ENCODE measurements at regions not wholly inside any gene's neighbourhood (a gene's known extent, or its start where the extent isn't known, plus 50 kb on each side); places are given as distances from the start of the nearest gene placed in this dataset.
"Not testable (repeated sequence)": the region's sequence is repeated elsewhere in the genome, so short reads cannot be mapped to it uniquely, and the experiment has no call there.

DNA sequence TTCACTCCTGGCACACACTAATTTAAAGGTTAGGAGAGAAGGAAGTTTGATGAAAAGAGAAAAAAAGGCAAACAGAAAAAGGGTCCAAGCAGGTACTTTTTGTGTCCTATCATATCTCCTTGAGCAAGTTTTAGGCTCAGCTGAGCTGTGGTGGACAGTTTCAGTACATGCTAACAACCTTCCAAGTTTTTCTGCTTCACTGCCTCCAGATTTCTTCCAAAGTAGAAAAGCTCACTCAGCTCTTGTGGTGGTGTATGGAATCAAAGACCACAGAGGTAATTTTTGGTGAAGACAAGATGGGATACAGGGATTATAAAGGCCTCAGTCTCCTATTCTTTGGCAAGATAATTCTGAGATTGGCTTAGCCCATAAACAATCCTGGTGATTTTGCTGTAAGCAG is 921.8 kb downstream of the NR2F1-AS1 start:
- H3K79me2 ChIP-seq (ENCODE audit: control insufficient read depth, insufficient read depth, low read length) = no peaks in the 10 kb centered on the region
- no peak overlapping the region for H3K4me3 ChIP-seq (replicated peaks in 1 of 4; ENCODE audit: control extremely low read depth in 1 of 4, insufficient read depth in 1 of 4, low read depth in 3 of 4, low read length in 4 of 4)
- no peak overlapping the region for H2AFZ ChIP-seq (ENCODE audit: low read length)
- no peak overlapping the region for H3K9ac ChIP-seq (ENCODE audit: insufficient read depth, low read length)
- TF ChIP-seq, protein P1, sequence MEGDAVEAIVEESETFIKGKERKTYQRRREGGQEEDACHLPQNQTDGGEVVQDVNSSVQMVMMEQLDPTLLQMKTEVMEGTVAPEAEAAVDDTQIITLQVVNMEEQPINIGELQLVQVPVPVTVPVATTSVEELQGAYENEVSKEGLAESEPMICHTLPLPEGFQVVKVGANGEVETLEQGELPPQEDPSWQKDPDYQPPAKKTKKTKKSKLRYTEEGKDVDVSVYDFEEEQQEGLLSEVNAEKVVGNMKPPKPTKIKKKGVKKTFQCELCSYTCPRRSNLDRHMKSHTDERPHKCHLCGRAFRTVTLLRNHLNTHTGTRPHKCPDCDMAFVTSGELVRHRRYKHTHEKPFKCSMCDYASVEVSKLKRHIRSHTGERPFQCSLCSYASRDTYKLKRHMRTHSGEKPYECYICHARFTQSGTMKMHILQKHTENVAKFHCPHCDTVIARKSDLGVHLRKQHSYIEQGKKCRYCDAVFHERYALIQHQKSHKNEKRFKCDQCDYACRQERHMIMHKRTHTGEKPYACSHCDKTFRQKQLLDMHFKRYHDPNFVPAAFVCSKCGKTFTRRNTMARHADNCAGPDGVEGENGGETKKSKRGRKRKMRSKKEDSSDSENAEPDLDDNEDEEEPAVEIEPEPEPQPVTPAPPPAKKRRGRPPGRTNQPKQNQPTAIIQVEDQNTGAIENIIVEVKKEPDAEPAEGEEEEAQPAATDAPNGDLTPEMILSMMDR (conservative IDR thresholded peaks at IDR 0.05 in 1 of 2, IDR thresholded peaks at IDR 0.05 in 1 of 2; ENCODE audit: low read depth in 1 of 2, low read length in 2 of 2) = no peak
- TF ChIP-seq EZH2 (IDR thresholded peaks at IDR 0.05; ENCODE audit: low read length, missing control alignments) = no peak
- peak in 1 of 2 donors; percentile 51 for DNase-seq (ENCODE audit: low read depth in 2 of 2)
- no peaks in the 10 kb centered on the region for H4K20me1 ChIP-seq (ENCODE audit: control insufficient read depth, extremely low read depth, insufficient read depth, low read length)
- no peaks in the 10 kb centered on the region for H3K27me3 ChIP-seq (ENCODE audit: control insufficient read depth, insufficient read depth, low read length)
- H3K4me1 ChIP-seq (ENCODE audit: control insufficient read depth, extremely low read depth, insufficient read depth, low read length) = no peaks in the 10 kb centered on the region
- no peak overlapping the region for H3K27ac ChIP-seq (ENCODE audit: insufficient read depth, low read length)
- H3K4me2 ChIP-seq (ENCODE audit: extremely low read depth, insufficient read depth, low read length) = no peak overlapping the region
- no peaks in the 10 kb centered on the region for H3K9me3 ChIP-seq (ENCODE audit: control insufficient read depth, insufficient read depth, low read depth, low read length)
- H3K36me3 ChIP-seq (ENCODE audit: control insufficient read depth, insufficient read depth, low read length) = no peaks in the 10 kb centered on the region

DNA sequence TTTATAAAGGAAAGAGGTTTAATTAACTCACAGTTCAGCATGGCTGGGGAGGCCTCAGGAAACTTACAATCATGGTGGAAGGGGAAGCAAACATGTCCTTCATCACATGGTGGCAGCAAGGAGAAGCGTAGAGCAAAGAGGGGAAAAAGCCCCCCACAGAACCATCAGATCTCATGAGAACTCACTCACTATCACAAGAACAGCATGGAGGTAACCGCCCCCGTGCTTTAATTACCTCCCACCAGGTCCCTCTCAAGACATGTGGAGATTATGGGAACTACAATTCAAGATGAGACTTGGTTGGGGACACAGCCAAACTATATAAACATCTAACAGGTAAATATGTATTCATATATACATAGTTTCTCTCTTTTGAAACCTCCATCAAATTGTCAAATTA is 926.4 kb downstream of the NR2F1-AS1 start:
- not testable (repeated sequence) for H4K20me1 ChIP-seq (ENCODE audit: control insufficient read depth, extremely low read depth, insufficient read depth, low read length); DNase-seq (ENCODE audit: low read depth in 2 of 2); H3K27me3 ChIP-seq (ENCODE audit: control insufficient read depth, insufficient read depth, low read length); H3K4me2 ChIP-seq (ENCODE audit: extremely low read depth, insufficient read depth, low read length); H3K27ac ChIP-seq (ENCODE audit: insufficient read depth, low read length); H3K9ac ChIP-seq (ENCODE audit: insufficient read depth, low read length); H3K4me3 ChIP-seq (replicated peaks in 1 of 4; ENCODE audit: control extremely low read depth in 1 of 4, insufficient read depth in 1 of 4, low read depth in 3 of 4, low read length in 4 of 4); H3K4me1 ChIP-seq (ENCODE audit: control insufficient read depth, extremely low read depth, insufficient read depth, low read length); H3K36me3 ChIP-seq (ENCODE audit: control insufficient read depth, insufficient read depth, low read length); H3K79me2 ChIP-seq (ENCODE audit: control insufficient read depth, insufficient read depth, low read length); H3K9me3 ChIP-seq (ENCODE audit: control insufficient read depth, insufficient read depth, low read depth, low read length); H2AFZ ChIP-seq (ENCODE audit: low read length)

DNA sequence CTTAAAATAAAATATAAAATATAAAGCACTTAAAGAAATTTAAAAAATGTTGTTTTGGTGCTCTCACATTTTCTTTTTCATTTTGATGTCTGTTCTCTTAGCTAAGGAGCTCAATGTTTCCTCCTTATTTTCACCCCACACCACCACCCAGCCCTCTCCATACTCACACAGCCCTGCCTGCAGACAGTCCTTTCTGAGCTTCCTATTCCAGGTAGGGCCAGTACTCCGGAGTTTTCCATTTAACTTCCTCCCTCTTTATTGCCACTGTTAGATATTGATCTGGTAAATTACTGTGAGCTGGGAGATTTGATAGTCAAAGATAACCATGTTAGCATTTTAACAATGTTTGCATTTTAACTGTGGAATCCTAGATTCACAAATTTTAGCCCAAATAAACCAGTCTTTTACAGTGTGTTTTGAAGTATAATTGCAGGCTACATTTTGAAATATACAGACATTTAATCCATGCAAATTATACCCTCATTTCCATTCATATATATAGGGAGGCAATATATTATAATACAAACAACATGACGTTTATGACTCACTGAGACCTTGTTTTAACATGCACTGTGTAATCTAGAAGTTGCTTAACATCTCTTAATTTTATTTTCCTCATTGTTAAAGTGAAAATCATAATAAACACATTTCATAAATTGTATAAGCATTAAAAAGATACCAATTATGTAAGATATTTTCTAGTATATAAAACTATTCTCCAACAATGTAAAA is 927.1 kb downstream of the NR2F1-AS1 start:
- Histone ChIP-seq H3K36me3 (ENCODE audit: control insufficient read depth, insufficient read depth, low read length) (no peaks in the 10 kb centered on the region), H3K9me3 (ENCODE audit: control insufficient read depth, insufficient read depth, low read depth, low read length) (no peaks in the 10 kb centered on the region), H4K20me1 (ENCODE audit: control insufficient read depth, extremely low read depth, insufficient read depth, low read length) (no peaks in the 10 kb centered on the region), H3K4me1 (ENCODE audit: control insufficient read depth, extremely low read depth, insufficient read depth, low read length) (no peaks in the 10 kb centered on the region), H3K9ac (ENCODE audit: insufficient read depth, low read length) (no peak overlapping the region), H3K4me2 (ENCODE audit: extremely low read depth, insufficient read depth, low read length) (no peak overlapping the region), H3K4me3 (replicated peaks in 1 of 4; ENCODE audit: control extremely low read depth in 1 of 4, insufficient read depth in 1 of 4, low read depth in 3 of 4, low read length in 4 of 4) (no peak overlapping the region), H2AFZ (ENCODE audit: low read length) (no peak overlapping the region), H3K79me2 (ENCODE audit: control insufficient read depth, insufficient read depth, low read length) (no peaks in the 10 kb centered on the region), H3K27me3 (ENCODE audit: control insufficient read depth, insufficient read depth, low read length) (no peaks in the 10 kb centered on the region), H3K27ac (ENCODE audit: insufficient read depth, low read length) (no peak overlapping the region)
- TF ChIP-seq EZH2 (IDR thresholded peaks at IDR 0.05; ENCODE audit: low read length, missing control alignments) = no peak
- TF ChIP-seq, protein P1 (conservative IDR thresholded peaks at IDR 0.05 in 1 of 2, IDR thresholded peaks at IDR 0.05 in 1 of 2; ENCODE audit: low read depth in 1 of 2, low read length in 2 of 2) = no peak
- DNase-seq (ENCODE audit: low read depth in 2 of 2) = no peak

Measured in fibroblast of lung (primary cell).